ENCODE measurements at regions not wholly inside any gene's neighbourhood (a gene's known extent, or its start where the extent isn't known, plus 50 kb on each side); places are given as distances from the start of the nearest gene placed in this dataset.
"Not testable (repeated sequence)": the region's sequence is repeated elsewhere in the genome, so short reads cannot be mapped to it uniquely, and the experiment has no call there.

- DNase-seq, result no peak
Observed at GRCh38 chr20:56730003-56730402, 100.9 kb downstream of the TFAP2C start.

- no peak for DNase-seq
Observed at GRCh38 chr20:56730996-56731395, 101.9 kb downstream of the TFAP2C start.

GRCh38 chr20:56731476-56731875 is 102.4 kb downstream of the TFAP2C start:
- DNase-seq, result no peak

- DNase-seq, result no peak
Observed at GRCh38 chr20:56733967-56734366, 104.9 kb downstream of the TFAP2C start.

- DNase-seq, result no peak
Observed at GRCh38 chr20:56735084-56735642, 106.1 kb downstream of the TFAP2C start.

GRCh38 chr20:56736285-56736857 is 107.3 kb downstream of the TFAP2C start:
- no peak for DNase-seq

- DNase-seq, result not testable (repeated sequence)
Observed at GRCh38 chr20:56744325-56744821, 115.3 kb downstream of the TFAP2C start.

GRCh38 chr20:56748476-56749377 is 119.6 kb downstream of the TFAP2C start:
- DNase-seq, result no peak

- DNase-seq, result no peak
Observed at GRCh38 chr20:56750430-56750829, 121.3 kb downstream of the TFAP2C start.

GRCh38 chr20:56752274-56752673 is 123.2 kb downstream of the TFAP2C start:
- DNase-seq, result no peak

- no peak for DNase-seq
Observed at GRCh38 chr20:56755201-56755600, 126.1 kb downstream of the TFAP2C start.

- DNase-seq, result not testable (repeated sequence)
Observed at GRCh38 chr20:56756658-56757057, 127.6 kb downstream of the TFAP2C start.

GRCh38 chr20:56758706-56759105 is 129.6 kb downstream of the TFAP2C start:
- DNase-seq, result no peak

GRCh38 chr20:56759741-56760278 is 130.7 kb downstream of the TFAP2C start:
- DNase-seq, result no peak

GRCh38 chr20:56760610-56761009 is 131.5 kb downstream of the TFAP2C start:
- no peak for DNase-seq

GRCh38 chr20:56761393-56761792 is 132.3 kb downstream of the TFAP2C start:
- DNase-seq, result no peak

- DNase-seq, result no peak
Observed at GRCh38 chr20:56762401-56762800, 133.3 kb downstream of the TFAP2C start.

GRCh38 chr20:56762829-56763228 is 133.7 kb downstream of the TFAP2C start:
- DNase-seq, result no peak

GRCh38 chr20:56764671-56765070 is 135.6 kb downstream of the TFAP2C start:
- no peak for DNase-seq

- no peak for DNase-seq
Observed at GRCh38 chr20:56765172-56766073, 136.3 kb downstream of the TFAP2C start.

- DNase-seq, result no peak
Observed at GRCh38 chr20:56766528-56766927, 137.4 kb downstream of the TFAP2C start.

- DNase-seq, result no peak
Observed at GRCh38 chr20:56769921-56770600, 141.0 kb downstream of the TFAP2C start.

Measured in femur (tissue), 1 donor.